HepG2 (cell line): ENCODE measurements at regions not wholly inside any gene's neighbourhood (a gene's known extent, or its start where the extent isn't known, plus 50 kb on each side); places are given as distances from the start of the nearest gene placed in this dataset.

ENCODE experiments used
- ATAC-seq: fragments of 200-7000 bp; cut with Tn5 transposase; 3 replicates; pipeline ENCODE4 v1.9.1; 2020; ENCODE audit warnings: mild to moderate bottlenecking, moderate library complexity
- BruUV-seq: library from RNA; stranded (reverse); fragments of 400-500 nt; replicated peaks from 2 replicates; lab custom pipeline; 2021; lab: Mats Ljungman, UMichigan
- CTCF ChIA-PET: fragments of 300-600 bp; formaldehyde crosslinking; extraction: SDS; loops from one replicate; lab custom pipeline; 2021; ENCODE audit warnings: low total read pairs, inconsistent platforms, low intra/inter-chr PET ratio; lab: Yijun Ruan, JAX
- POLR2A ChIA-PET: fragments of 350-600 bp; sonication (Branson Sonifier 250); formaldehyde crosslinking; loops from one replicate; lab custom pipeline; 2020; ENCODE audit warnings: antibody characterized with exemption, inconsistent platforms; lab: Yijun Ruan, JAX
- DNase-seq: peaks from one replicate; pipeline ENCODE4 v3.0.0-alpha.2; 2015; ENCODE audit warnings: low spot score
- FAIRE-seq: peaks from 3 replicates; lab custom pipeline; 2011; peaks lifted over from hg19 to GRCh38; lab: Jason Lieb, UNC
- H2AFZ ChIP-seq: one replicate; pipeline ENCODE4 v1.6.1; 2011; ENCODE audit warnings: low read length, inconsistent platforms
- H3K27ac ChIP-seq: fragments of 300-600 bp; 3 replicates; pipeline ENCODE4 v1.8.0; 2011; ENCODE audit warnings: mixed run types, mild to moderate bottlenecking, mixed read lengths, low read length, inconsistent platforms; ENCODE audit not compliant: insufficient read depth; ENCODE audit errors: extremely low read length
- H3K27me3 ChIP-seq, 2 experiments: fragments of 200-600 bp in 1 of 2; 2 replicates in 1 of 2; 3 replicates in 1 of 2; pipeline versions ENCODE4 v1.6.0 to v1.8.0; 2011; ENCODE audit warnings: low read length in 2 of 2, mild to moderate bottlenecking in 2 of 2, moderate library complexity in 2 of 2, inconsistent platforms in 1 of 2; ENCODE audit not compliant: insufficient read depth in 2 of 2, control insufficient read depth in 1 of 2
- H3K36me3 ChIP-seq, 2 experiments: fragments of 200-600 bp in 1 of 2; replicated peaks in 1 of 2; 2 replicates in 1 of 2; 3 replicates in 1 of 2; pipeline versions ENCODE4 v1.5.1 to v1.8.0; 2011; ENCODE audit warnings: low read length in 2 of 2, inconsistent platforms in 1 of 2; ENCODE audit not compliant: insufficient read depth in 2 of 2, control insufficient read depth in 1 of 2
- H3K4me1 ChIP-seq: 2 replicates; pipeline ENCODE4 v1.5.1; 2012; ENCODE audit warnings: low read length, inconsistent platforms; ENCODE audit not compliant: insufficient read depth
- H3K4me2 ChIP-seq: 2 replicates; pipeline ENCODE4 v1.6.0; 2011; ENCODE audit warnings: low read depth, low read length, inconsistent platforms
- H3K4me3 ChIP-seq, 3 experiments: fragments of 200-600 bp in 1 of 3; sonication (generic), shearing (Covaris generic) in 1 of 3; replicated peaks in 1 of 3; 2 replicates each; pipeline ENCODE4 v1.5.1; 2011 to 2016; ENCODE audit warnings: low read length in 3 of 3, inconsistent platforms in 2 of 3, low read depth in 2 of 3, mild to moderate bottlenecking in 2 of 3, control low read depth in 1 of 3, mixed read lengths in 1 of 3; ENCODE audit not compliant: insufficient read depth in 1 of 3
- H3K79me2 ChIP-seq: one replicate; pipeline ENCODE4 v1.6.1; 2011; ENCODE audit warnings: low read length, inconsistent platforms; ENCODE audit not compliant: insufficient read depth
- H3K9ac ChIP-seq: 2 replicates; pipeline ENCODE4 v1.6.0; 2011; ENCODE audit warnings: mild to moderate bottlenecking, low read depth, low read length, inconsistent platforms; ENCODE audit not compliant: insufficient read depth
- H3K9me3 ChIP-seq: 2 replicates; pipeline ENCODE4 v1.5.1; 2012; ENCODE audit warnings: mild to moderate bottlenecking, low read length
- H4K20me1 ChIP-seq: 2 replicates; pipeline ENCODE4 v1.6.0; 2011; ENCODE audit warnings: inconsistent platforms, mild to moderate bottlenecking, low read length, moderate library complexity; ENCODE audit not compliant: insufficient read depth
- DNMT3B ChIP-seq: conservative IDR thresholded peaks from 2 replicates; pipeline ENCODE4 v1.6.1; 2016; ENCODE audit warnings: missing biosample characterization, control low read depth
- GFI1 ChIP-seq: sonication (generic); formaldehyde crosslinking; IDR thresholded peaks from 2 replicates; pipeline ENCODE4 v1.5.0; 2020; ENCODE audit warnings: missing genetic modification reagents, mild to moderate bottlenecking, borderline replicate concordance
- HDAC6 ChIP-seq: fragments of 200-600 bp; sonication (generic); IDR thresholded peaks from 2 replicates; pipeline ENCODE4 v1.7.0; 2017; ENCODE audit warnings: mild to moderate bottlenecking, antibody characterized with exemption, low read length, low read depth
- HNRNPK ChIP-seq: fragments of 200-400 bp; formaldehyde crosslinking; IDR thresholded peaks from 2 replicates; pipeline ENCODE4 v1.6.1; 2018; ENCODE audit warnings: low read length, low read depth, moderate library complexity, mild to moderate bottlenecking; ENCODE audit not compliant: poor library complexity, severe bottlenecking
- MED1 ChIP-seq: sonication (generic); formaldehyde crosslinking; IDR thresholded peaks from 2 replicates; pipeline ENCODE4 v1.4.0; 2020; ENCODE audit warnings: missing genetic modification reagents
- PHF20 ChIP-seq: sonication (generic); formaldehyde crosslinking; IDR thresholded peaks from 2 replicates; pipeline ENCODE4 v1.5.0; 2020; ENCODE audit warnings: mild to moderate bottlenecking, missing genetic modification reagents
- RAD21 ChIP-seq: fragments of 450-650 bp; formaldehyde crosslinking; IDR thresholded peaks from 2 replicates; pipeline ENCODE4 v1.5.0; 2020; ENCODE audit warnings: mild to moderate bottlenecking
- SRSF9 ChIP-seq: fragments of 200-400 bp; formaldehyde crosslinking; IDR thresholded peaks from 2 replicates; pipeline ENCODE4 v1.6.1; 2018; ENCODE audit warnings: borderline replicate concordance, mild to moderate bottlenecking, low read depth, low read length; ENCODE audit not compliant: insufficient read depth, poor library complexity, severe bottlenecking
- ZBTB42 ChIP-seq: sonication (generic); formaldehyde crosslinking; IDR thresholded peaks from 2 replicates; pipeline ENCODE4 v1.5.0; 2020; ENCODE audit warnings: mild to moderate bottlenecking, missing genetic modification reagents
- ZFP1 ChIP-seq: IDR thresholded peaks from 2 replicates; pipeline ENCODE4 v1.6.1; 2016
- ZKSCAN5 ChIP-seq: sonication (generic); formaldehyde crosslinking; IDR thresholded peaks from 2 replicates; pipeline ENCODE4 v1.5.1; 2020; ENCODE audit warnings: mild to moderate bottlenecking, missing genetic modification reagents
- ZNF205 ChIP-seq: IDR thresholded peaks from 2 replicates; pipeline ENCODE4 v1.6.1; 2018; ENCODE audit warnings: missing biosample characterization, missing genetic modification reagents
- ZNF232 ChIP-seq: sonication (generic); formaldehyde crosslinking; IDR thresholded peaks from 2 replicates; pipeline ENCODE4 v1.4.0; 2020; ENCODE audit warnings: missing genetic modification reagents, borderline replicate concordance
- ZSCAN21 ChIP-seq: sonication (generic); formaldehyde crosslinking; IDR thresholded peaks from 2 replicates; pipeline ENCODE4 v1.8.0; 2022; ENCODE audit warnings: mild to moderate bottlenecking, missing genetic modification reagents, moderate library complexity, borderline replicate concordance
- WGBS: methylation state at CpG from one replicate; pipeline ENCODE4 v1.1.6; 2017; ENCODE audit warnings: low lambda C conversion rate; 5-methylcytosine and 5-hydroxymethylcytosine counted together
- in situ Hi-C: cut with HindIII; loops from 2 replicates; pipeline ENCODE4 v1.10.0; 2017; ENCODE audit warnings: low pct_unique_long_range_greater_than_20kb; ENCODE audit not compliant: extremely low pct_ligation_motif_present
- intact Hi-C: fragments of 100-400 bp; cut with micrococcal nuclease; formaldehyde crosslinking; loops from one replicate; pipeline ENCODE4 v1.10.0; 2022; ENCODE audit not compliant: unreplicated experiment
- TF ChIP-seq, protein P1 (sequence below): sonication (generic); formaldehyde crosslinking; IDR thresholded peaks from 2 replicates; pipeline ENCODE4 v1.4.0; 2020; ENCODE audit warnings: mild to moderate bottlenecking, missing genetic modification reagents
- TF ChIP-seq, protein P2 (sequence below): sonication (generic); formaldehyde crosslinking; IDR thresholded peaks from 2 replicates; pipeline ENCODE4 v1.9.0; 2021; ENCODE audit warnings: missing genetic modification reagents, borderline replicate concordance
- TF ChIP-seq, protein P3 (sequence below): IDR thresholded peaks from 2 replicates; pipeline ENCODE4 v1.6.1; 2016; ENCODE audit warnings: low read depth, borderline replicate concordance
- TF ChIP-seq, protein P4 (sequence below): sonication (generic); formaldehyde crosslinking; IDR thresholded peaks from 2 replicates; pipeline ENCODE4 v1.8.0; 2022; ENCODE audit warnings: mild to moderate bottlenecking, missing genetic modification reagents
- TF ChIP-seq, protein P5 (sequence below): sonication (generic); formaldehyde crosslinking; conservative IDR thresholded peaks from 2 replicates; pipeline ENCODE4 v1.4.0; 2020; ENCODE audit warnings: missing genetic modification reagents

DNA sequence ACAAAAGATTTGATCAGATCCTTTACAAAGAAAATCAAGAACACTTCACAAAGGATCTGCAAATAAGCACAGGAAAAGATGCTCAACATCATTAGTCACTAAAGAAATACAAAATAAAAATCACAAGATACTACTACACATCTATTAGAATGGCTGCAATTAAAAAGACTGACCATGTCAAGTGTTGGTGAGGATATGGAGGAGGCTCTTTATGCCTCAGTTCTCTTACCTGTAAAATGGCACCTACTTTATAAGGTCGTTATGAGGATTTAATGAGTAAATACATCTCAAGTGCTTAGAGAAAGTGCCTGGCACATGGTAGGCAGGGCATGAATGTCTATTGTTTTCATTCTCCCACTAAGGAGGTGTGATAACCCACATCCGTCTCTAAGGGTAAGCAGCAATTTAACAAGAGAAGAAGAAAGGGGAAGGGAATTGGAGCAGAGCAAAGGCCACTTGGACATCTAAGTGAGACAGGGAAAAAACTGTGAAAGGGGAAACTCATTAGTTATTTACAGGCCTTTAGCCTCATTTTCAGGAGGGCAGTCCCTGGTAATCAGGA, 157.5 kb upstream of the NFE2L3 start:
- Histone ChIP-seq H3K27me3 (no peaks in the 10 kb centered on the region), H3K9me3 (no peaks in the 10 kb centered on the region), H3K36me3 (no peaks in the 10 kb centered on the region), H3K4me3 (no peak overlapping the region), H2AFZ (no peak overlapping the region), H4K20me1 (no peaks in the 10 kb centered on the region), H3K79me2 (no peaks in the 10 kb centered on the region), H3K4me1 (peaks cover 23% of the 10 kb centered on the region), H3K4me2 (0 out of 2 replicates have a peak overlapping the region, but pooled peaks have one; percentile 2), H3K27ac (no peak overlapping the region), H3K9ac (no peak overlapping the region)
- CTCF ChIA-PET, result no interaction called here
- BruUV-seq, result no TSS peak
- POLR2A ChIA-PET, result no interaction called here
- no peak for FAIRE-seq
- in situ Hi-C loops, result no loop called here
- no peak for ATAC-seq
- no peak for DNase-seq
- intact Hi-C loops, result no loop called here
- 11% methylated on average over 2 of the region's 2 CpGs for WGBS
- TF ChIP-seq ZBTB42 (CRISPR knock-in tag) (no peak), HNRNPK (no peak), ZSCAN21 (CRISPR knock-in tag) (no peak), ZFP1 (no peak), DNMT3B (CRISPR knock-in tag) (no peak), ZKSCAN5 (CRISPR knock-in tag) (no peak), SRSF9 (no peak), PHF20 (CRISPR knock-in tag) (no peak), MED1 (CRISPR knock-in tag) (no peak), ZNF205 (no peak), GFI1 (CRISPR knock-in tag) (no peak), HDAC6 (no peak), ZNF232 (CRISPR knock-in tag) (no peak), RAD21 (no peak)
- TF ChIP-seq, protein P1, sequence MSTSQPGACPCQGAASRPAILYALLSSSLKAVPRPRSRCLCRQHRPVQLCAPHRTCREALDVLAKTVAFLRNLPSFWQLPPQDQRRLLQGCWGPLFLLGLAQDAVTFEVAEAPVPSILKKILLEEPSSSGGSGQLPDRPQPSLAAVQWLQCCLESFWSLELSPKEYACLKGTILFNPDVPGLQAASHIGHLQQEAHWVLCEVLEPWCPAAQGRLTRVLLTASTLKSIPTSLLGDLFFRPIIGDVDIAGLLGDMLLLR (CRISPR knock-in tag), result no peak
- TF ChIP-seq, protein P2, sequence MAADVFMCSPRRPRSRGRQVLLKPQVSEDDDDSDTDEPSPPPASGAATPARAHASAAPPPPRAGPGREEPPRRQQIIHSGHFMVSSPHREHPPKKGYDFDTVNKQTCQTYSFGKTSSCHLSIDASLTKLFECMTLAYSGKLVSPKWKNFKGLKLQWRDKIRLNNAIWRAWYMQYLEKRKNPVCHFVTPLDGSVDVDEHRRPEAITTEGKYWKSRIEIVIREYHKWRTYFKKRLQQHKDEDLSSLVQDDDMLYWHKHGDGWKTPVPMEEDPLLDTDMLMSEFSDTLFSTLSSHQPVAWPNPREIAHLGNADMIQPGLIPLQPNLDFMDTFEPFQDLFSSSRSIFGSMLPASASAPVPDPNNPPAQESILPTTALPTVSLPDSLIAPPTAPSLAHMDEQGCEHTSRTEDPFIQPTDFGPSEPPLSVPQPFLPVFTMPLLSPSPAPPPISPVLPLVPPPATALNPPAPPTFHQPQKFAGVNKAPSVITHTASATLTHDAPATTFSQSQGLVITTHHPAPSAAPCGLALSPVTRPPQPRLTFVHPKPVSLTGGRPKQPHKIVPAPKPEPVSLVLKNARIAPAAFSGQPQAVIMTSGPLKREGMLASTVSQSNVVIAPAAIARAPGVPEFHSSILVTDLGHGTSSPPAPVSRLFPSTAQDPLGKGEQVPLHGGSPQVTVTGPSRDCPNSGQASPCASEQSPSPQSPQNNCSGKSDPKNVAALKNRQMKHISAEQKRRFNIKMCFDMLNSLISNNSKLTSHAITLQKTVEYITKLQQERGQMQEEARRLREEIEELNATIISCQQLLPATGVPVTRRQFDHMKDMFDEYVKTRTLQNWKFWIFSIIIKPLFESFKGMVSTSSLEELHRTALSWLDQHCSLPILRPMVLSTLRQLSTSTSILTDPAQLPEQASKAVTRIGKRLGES (CRISPR knock-in tag), result no peak
- TF ChIP-seq, protein P3, sequence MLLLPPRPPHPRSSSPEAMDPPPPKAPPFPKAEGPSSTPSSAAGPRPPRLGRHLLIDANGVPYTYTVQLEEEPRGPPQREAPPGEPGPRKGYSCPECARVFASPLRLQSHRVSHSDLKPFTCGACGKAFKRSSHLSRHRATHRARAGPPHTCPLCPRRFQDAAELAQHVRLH (CRISPR knock-in tag), result no peak
- TF ChIP-seq, protein P4, sequence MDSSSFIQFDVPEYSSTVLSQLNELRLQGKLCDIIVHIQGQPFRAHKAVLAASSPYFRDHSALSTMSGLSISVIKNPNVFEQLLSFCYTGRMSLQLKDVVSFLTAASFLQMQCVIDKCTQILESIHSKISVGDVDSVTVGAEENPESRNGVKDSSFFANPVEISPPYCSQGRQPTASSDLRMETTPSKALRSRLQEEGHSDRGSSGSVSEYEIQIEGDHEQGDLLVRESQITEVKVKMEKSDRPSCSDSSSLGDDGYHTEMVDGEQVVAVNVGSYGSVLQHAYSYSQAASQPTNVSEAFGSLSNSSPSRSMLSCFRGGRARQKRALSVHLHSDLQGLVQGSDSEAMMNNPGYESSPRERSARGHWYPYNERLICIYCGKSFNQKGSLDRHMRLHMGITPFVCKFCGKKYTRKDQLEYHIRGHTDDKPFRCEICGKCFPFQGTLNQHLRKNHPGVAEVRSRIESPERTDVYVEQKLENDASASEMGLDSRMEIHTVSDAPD (CRISPR knock-in tag), result no peak
- TF ChIP-seq, protein P5, sequence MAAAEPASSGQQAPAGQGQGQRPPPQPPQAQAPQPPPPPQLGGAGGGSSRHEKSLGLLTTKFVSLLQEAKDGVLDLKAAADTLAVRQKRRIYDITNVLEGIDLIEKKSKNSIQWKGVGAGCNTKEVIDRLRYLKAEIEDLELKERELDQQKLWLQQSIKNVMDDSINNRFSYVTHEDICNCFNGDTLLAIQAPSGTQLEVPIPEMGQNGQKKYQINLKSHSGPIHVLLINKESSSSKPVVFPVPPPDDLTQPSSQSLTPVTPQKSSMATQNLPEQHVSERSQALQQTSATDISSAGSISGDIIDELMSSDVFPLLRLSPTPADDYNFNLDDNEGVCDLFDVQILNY, result no peak
